Adrenal gland (tissue), 9 donors: ENCODE measurements at regions not wholly inside any gene's neighbourhood (a gene's known extent, or its start where the extent isn't known, plus 50 kb on each side); places are given as distances from the start of the nearest gene placed in this dataset.

Experiments used
- DNase-seq, 7 donors: peaks; one replicate each; pipeline ENCODE4 v3.0.0-alpha.2; 2019 to 2020
- H3K27ac ChIP-seq, 5 donors: fragments of 200-600 bp; sonication (generic) in 4 of 5; 1 replicate in 3 of 5; 2 replicates in 2 of 5; pipeline versions ENCODE4 v1.5.1 to v1.8.0; 2016 to 2020; ENCODE audit warnings: mild to moderate bottlenecking in 1 of 5
- H3K27me3 ChIP-seq: fragments of 200-600 bp; 2 replicates; pipeline ENCODE4 v1.8.0; 2021
- H3K36me3 ChIP-seq, 2 donors: fragments of 200-600 bp; replicated peaks in 1 of 2; 1 replicate in 1 of 2; 2 replicates in 1 of 2; pipeline versions ENCODE4 v1.5.1 to v1.8.0; 2018 to 2022
- H3K4me1 ChIP-seq, 2 donors: fragments of 200-600 bp; replicated peaks in 1 of 2; 1 replicate in 1 of 2; 2 replicates in 1 of 2; pipeline versions ENCODE4 v1.5.1 to v1.8.0; 2018 to 2021
- H3K4me3 ChIP-seq, 4 donors: fragments of 200-600 bp; sonication (generic) in 3 of 4; one replicate each; pipeline ENCODE4 v1.5.1; 2016 to 2018
- H3K9me3 ChIP-seq, 3 donors: fragments of 200-600 bp; sonication (generic) in 1 of 3; replicated peaks in 1 of 3; 1 replicate in 2 of 3; 2 replicates in 1 of 3; pipeline versions ENCODE4 v1.5.1 to v1.8.0; 2016 to 2021
- POLR2A ChIP-seq, 2 donors: fragments of 450-650 bp; IDR thresholded peaks; one replicate each; pipeline ENCODE4 v1.6.1; 2017; ENCODE audit warnings: antibody characterized with exemption in 2 of 2, mild to moderate bottlenecking in 2 of 2, moderate library complexity in 1 of 2
- WGBS, 4 donors: extraction: QIAGEN DNeasy Blood & Tissue Kit in 2 of 4; methylation state at CpG; one replicate each; pipeline versions ENCODE4 v1.1.5 to v1.1.7; 2013 to 2017; 5-methylcytosine and 5-hydroxymethylcytosine counted together
- intact Hi-C, 2 donors: fragments of 100-400 bp; cut with DNase I; formaldehyde crosslinking; loops; one replicate each; pipeline versions ENCODE4 v1.14.1 to v1.15.0; 2022 to 2023
- TF ChIP-seq, protein P1 (sequence below), 6 experiments: fragments of 450-650 bp in 4 of 6; fragments of 200-600 bp in 2 of 6; sonication (generic) in 1 of 6; IDR thresholded peaks; 1 replicate in 5 of 6; 2 replicates in 1 of 6; pipeline versions ENCODE4 v1.5.1 to v1.8.0; 2016 to 2021; ENCODE audit warnings: antibody characterized with exemption in 6 of 6, mild to moderate bottlenecking in 2 of 6, moderate library complexity in 1 of 6
- donor health status: healthy with polysubstance abuse.
- donor health status: Bipolar disorder and iron deficiency.
- donor health status: DM: yes; HTN: yes; CAD: no.
- donor health status: DM: no; HTN: no; CAD: no.
- donor health status: DM: no; HTN: no; CAD: no.

DNA sequence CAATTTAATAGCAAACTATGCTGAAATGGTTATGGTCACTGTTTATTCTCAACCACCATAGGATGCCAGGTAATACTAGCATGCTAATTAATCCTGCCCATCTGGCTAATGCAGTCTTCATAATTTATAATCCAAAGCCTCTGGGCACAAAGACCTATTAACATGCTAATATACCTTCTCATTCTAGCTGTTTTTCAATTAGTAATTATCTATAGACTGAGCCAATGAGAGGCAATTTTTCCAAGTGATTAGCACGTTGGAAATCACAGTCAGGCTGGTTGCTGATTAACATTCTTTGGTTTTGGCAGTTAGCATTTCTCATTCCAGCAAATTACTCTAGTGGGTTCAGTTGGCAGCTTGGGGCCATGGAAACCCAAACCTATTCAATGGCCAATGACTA lies 357.2 kb downstream of the SEC23A start:
- H3K36me3 ChIP-seq: no peaks in the 10 kb centered on the region
- H3K4me3 ChIP-seq: no peak overlapping the region
- H3K27me3 ChIP-seq: no peaks in the 10 kb centered on the region
- DNase-seq: no peak
- H3K27ac ChIP-seq: no peak overlapping the region
- intact Hi-C loops: no loop called here
- WGBS, 4 donors: 67 to 83% (median 77%) methylated on average over 1 of the region's 1 CpG
- TF ChIP-seq POLR2A (IDR thresholded peaks at IDR 0.05): no peak
- TF ChIP-seq, protein P1, sequence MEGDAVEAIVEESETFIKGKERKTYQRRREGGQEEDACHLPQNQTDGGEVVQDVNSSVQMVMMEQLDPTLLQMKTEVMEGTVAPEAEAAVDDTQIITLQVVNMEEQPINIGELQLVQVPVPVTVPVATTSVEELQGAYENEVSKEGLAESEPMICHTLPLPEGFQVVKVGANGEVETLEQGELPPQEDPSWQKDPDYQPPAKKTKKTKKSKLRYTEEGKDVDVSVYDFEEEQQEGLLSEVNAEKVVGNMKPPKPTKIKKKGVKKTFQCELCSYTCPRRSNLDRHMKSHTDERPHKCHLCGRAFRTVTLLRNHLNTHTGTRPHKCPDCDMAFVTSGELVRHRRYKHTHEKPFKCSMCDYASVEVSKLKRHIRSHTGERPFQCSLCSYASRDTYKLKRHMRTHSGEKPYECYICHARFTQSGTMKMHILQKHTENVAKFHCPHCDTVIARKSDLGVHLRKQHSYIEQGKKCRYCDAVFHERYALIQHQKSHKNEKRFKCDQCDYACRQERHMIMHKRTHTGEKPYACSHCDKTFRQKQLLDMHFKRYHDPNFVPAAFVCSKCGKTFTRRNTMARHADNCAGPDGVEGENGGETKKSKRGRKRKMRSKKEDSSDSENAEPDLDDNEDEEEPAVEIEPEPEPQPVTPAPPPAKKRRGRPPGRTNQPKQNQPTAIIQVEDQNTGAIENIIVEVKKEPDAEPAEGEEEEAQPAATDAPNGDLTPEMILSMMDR (IDR thresholded peaks at IDR 0.05): no peak
- no peaks in the 10 kb centered on the region for H3K4me1 ChIP-seq
- no peaks in the 10 kb centered on the region for H3K9me3 ChIP-seq

DNA sequence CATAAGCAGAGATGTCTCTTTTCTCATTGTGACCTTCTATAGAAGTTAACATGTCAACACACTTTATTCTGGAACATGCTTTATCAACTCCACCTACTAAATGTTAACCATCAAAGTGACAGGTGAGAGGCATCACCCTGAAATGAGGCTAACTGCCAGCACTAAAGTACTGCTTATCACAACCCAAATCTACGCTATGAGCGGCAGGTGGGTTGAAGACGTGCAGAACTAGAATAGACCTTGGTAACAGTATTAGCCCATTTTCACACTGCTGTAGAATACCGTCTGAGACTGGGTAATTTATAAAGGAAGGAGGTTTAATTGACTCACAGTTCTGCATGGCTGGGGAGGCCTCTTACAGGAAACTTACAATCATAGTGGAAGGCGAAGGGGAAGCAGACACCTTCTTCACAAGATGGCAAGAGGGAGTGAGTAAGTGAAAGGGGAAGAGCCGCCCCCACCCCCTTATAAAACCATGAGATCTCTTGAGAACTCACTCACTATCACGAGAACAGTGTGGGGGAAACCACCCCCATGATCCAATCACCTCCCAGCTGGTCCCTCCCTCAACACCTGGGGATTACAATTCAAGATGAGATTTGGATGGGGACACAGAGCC lies 359.0 kb downstream of the SEC23A start:
- Histone ChIP-seq H3K27me3 (no peaks in the 10 kb centered on the region), H3K4me3 (no peak overlapping the region), H3K4me1 (no peaks in the 10 kb centered on the region), H3K27ac (no peak overlapping the region), H3K9me3 (no peaks in the 10 kb centered on the region), H3K36me3 (no peaks in the 10 kb centered on the region)
- no peak for DNase-seq
- WGBS, 4 donors: 83 to 89% (median 86%) methylated on average over 7 of the region's 7 CpGs
- TF ChIP-seq POLR2A (IDR thresholded peaks at IDR 0.05): no peak
- TF ChIP-seq, protein P1 (IDR thresholded peaks at IDR 0.05): no peak
- intact Hi-C loops: no loop called here

DNA sequence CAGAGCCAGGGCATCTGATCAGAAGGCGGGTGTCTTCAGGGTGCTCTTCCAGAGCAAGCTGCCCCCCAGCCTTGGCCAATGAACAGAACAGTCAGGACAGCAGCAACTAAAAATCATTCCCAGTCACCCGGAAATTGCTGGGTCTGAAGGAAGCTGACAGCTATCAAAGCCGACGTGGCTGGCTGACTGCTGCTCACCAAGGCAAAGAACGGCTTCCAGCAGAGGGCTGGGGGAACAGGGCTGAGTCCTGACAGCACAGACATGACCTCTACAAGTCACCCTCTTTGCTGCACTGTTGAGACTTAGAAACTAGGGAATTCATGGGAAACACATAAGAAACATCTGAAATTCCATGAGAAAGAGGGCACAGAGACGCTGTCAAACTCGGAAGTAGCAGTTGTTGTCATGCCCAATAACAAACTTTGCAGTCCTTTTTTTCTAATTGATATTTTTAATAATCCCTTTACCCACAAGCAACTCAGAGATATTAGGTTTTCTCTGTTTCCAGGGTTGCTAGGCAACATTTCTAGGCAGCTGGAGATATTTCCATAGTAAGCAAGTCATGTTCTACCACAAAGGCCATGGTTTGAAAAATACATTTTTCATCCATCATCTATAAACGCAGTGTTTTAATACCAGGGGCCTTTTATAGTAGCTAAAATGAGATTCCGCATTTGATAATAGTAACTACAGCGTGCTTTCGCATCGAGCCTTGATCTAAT lies 365.2 kb downstream of the SEC23A start:
- no peak for DNase-seq
- H3K36me3 ChIP-seq: no peaks in the 10 kb centered on the region
- H3K9me3 ChIP-seq: no peaks in the 10 kb centered on the region
- no peak overlapping the region for H3K27ac ChIP-seq
- WGBS, 4 donors: 71 to 81% (median 77%) methylated on average over 12 of the region's 12 CpGs
- intact Hi-C loops: no loop called here
- H3K4me3 ChIP-seq: no peak overlapping the region
- no peaks in the 10 kb centered on the region for H3K27me3 ChIP-seq
- no peak for TF ChIP-seq POLR2A (IDR thresholded peaks at IDR 0.05)
- no peaks in the 10 kb centered on the region for H3K4me1 ChIP-seq

DNA sequence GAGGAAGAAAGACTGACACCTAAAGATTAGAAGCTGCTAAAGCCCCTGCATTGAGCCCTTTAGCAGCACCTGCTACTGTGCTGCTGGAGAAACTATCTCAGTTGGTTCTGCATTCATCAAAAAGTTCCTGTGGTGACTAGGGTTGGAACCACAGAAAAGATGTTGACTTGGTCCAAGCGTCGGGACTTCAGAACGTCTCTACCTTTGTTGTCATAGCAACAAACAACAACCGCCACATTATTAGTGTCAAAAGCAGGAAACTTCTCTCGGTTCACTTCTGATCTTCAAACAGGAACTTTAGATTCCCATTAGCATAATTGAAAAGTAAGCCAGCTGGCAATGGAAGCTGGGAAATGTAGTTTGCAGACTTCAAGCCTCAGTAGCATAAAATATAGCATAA lies 368.0 kb downstream of the SEC23A start:
- no peak overlapping the region for H3K4me3 ChIP-seq
- H3K36me3 ChIP-seq: no peaks in the 10 kb centered on the region
- H3K27ac ChIP-seq: no peak overlapping the region
- 57 to 71% (median 68%) methylated on average over 5 of the region's 5 CpGs for WGBS, 4 donors
- H3K27me3 ChIP-seq: no peaks in the 10 kb centered on the region
- TF ChIP-seq, protein P1 (IDR thresholded peaks at IDR 0.05): no peak
- TF ChIP-seq POLR2A (IDR thresholded peaks at IDR 0.05): no peak
- H3K4me1 ChIP-seq: no peaks in the 10 kb centered on the region
- no peaks in the 10 kb centered on the region for H3K9me3 ChIP-seq
- intact Hi-C loops: no loop called here
- DNase-seq: no peak

DNA sequence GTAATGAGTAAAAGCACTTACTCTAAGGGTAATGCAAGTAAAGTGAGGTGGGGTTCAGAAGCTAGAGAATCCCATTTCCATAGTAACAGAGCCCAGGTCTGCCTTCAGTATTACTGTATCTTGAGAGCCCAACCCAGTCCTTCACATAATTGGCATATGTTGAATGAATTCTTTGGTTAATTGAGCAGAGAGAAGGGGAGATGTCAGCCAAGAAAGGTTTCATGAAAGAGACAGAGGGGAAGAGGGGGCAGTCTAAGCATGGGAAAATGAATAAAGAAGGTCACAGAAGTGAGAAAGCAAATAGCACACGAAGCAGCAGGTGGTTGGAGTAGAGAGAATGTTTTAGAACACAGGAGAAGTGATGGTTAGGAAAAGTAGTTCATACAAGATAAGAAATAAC lies 371.1 kb downstream of the SEC23A start:
- Histone ChIP-seq H3K27ac (no peak overlapping the region), H3K9me3 (no peaks in the 10 kb centered on the region), H3K36me3 (no peaks in the 10 kb centered on the region), H3K4me3 (no peak overlapping the region), H3K27me3 (no peaks in the 10 kb centered on the region), H3K4me1 (no peaks in the 10 kb centered on the region)
- no peak for TF ChIP-seq POLR2A (IDR thresholded peaks at IDR 0.05)
- TF ChIP-seq, protein P1 (IDR thresholded peaks at IDR 0.05): no peak
- no peak for DNase-seq
- 62 to 76% (median 69%) methylated on average over 1 of the region's 1 CpG for WGBS, 4 donors
- intact Hi-C loops: no loop called here
